ENCODE measurements at regions not wholly inside any gene's neighbourhood (a gene's known extent, or its start where the extent isn't known, plus 50 kb on each side); places are given as distances from the start of the nearest gene placed in this dataset.
"Not testable (repeated sequence)": the region's sequence is repeated elsewhere in the genome, so short reads cannot be mapped to it uniquely, and the experiment has no call there.

DNA sequence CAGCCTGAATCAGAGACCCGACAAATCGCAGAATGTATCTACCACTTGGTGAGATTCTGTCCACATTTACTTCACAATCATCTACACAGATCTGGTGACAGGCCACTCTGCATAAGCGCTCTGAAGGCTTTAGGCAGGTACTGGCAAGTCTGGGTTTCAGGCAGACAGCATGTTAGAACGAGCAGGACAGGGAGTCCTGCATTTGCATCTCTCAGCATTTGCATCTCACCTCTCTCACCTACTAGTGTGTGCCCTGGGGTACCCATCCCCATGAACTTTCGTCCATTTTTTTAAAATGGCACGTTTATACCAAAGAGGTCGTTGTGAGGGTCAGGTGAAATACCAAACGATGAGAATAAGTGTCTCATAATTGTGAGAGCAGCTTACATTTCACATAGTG is 108.2 kb downstream of the SPATA31A1 start:
- DNase-seq, result not testable (repeated sequence)

DNA sequence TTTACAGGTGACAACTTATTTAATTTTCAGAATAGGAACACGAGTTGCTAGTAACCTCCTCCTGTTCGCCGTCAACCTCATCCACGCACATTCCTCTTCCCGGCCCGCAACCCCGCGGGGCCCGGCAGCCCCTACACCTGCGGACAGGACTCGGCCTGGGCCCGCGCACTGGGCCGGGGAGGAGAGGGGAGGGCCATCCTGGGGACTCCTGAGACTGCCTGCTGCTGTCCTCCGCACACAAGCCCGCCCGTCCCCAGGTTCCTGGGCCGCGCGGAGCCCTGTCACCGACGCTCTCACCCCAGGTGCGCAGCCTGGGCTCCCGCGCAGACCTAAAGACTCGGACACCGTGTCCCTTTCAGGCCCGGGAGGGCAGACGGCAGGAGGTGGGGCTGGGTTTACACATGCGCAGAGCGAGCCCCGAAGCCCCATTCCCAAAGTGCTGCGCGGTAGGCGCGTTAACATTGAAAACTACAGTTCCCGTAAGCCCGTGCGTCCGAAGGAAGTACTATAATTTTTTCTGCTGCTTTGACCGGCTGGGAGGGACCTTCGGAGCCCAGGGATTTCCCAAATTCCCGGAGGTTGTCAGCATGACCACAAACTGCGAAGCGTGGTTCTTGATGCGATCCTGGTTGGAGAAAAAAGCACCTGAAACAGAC is 108.8 kb downstream of the SPATA31A1 start:
- DNase-seq, result peak; percentile 51 to 86

DNA sequence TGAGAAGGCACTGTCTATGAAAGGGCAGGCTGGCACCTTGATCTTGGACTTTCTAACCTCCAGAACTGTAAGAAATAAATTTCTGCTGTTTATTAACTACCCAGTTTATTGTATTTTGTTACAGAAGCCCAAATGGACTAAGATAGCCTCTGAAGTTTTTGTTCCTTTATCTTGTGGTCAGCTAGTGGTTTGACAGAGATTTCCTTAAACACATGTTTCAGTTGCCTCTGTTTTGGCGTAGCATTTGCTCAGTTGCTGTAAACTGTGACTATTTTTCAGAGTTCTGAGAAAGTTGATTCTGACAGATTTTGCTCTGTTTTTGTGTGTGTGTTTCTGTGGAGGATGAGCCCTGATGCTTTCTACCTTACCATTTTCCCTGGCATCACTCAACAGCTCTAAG is 119.0 kb downstream of the SPATA31A1 start:
- DNase-seq, result not testable (repeated sequence)

DNA sequence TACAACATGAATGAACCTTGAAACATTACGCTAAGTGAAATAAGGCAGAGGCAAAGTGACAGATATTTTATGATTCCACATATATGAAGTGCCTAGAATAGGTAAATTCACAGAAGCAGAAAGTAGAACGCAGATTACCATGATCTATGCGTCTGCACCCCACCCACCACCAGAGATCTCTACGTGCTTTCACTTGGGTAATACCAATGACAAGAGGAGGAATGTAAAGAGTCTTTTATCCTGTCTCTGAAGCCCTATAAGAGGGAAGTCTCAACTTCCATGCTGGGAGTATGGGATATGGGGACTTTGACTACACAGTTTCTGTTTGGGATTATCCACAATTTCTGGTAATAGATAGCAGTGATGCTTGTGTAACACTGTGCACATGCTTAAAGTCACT is 127.6 kb downstream of the SPATA31A1 start:
- DNase-seq, result not testable (repeated sequence)

DNA sequence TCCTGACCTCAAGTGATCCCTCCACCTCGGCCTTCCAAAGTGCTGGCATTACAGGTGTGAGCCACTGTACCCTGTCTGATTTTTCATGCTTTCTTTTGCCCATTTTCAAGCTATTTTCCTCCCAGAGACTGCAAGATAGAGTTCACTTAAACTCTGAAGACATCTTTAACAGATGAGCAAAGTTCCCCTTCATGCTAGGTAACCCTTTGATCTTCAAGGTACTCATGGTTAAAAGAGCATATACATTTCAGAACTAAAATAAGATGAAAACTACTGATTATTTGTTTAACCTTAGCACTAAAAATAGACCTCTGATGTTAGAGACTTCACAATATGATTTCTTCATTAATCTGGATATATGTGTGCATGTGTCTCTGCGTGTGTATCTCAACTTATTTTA is 128.4 kb downstream of the SPATA31A1 start:
- not testable (repeated sequence) for DNase-seq

DNA sequence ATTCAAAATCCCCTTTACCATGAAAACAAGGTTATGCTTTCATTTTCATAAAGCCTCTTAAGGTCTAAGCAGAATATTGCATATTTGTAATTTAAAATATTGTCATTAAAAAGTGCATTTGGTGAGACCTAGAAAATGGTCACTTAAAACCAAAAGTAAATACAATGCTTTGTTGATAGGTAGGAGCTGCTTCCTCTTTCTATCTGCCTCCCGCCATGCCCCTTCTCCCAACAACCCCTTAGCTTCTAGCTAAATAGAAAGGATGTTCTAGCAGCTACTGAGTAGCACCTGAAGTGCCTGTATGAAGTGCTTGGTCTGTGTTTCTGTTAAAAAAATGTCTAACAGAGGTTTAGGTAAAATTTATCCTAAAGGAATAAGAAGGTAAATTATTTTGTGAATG is 128.8 kb downstream of the SPATA31A1 start:
- not testable (repeated sequence) for DNase-seq

DNA sequence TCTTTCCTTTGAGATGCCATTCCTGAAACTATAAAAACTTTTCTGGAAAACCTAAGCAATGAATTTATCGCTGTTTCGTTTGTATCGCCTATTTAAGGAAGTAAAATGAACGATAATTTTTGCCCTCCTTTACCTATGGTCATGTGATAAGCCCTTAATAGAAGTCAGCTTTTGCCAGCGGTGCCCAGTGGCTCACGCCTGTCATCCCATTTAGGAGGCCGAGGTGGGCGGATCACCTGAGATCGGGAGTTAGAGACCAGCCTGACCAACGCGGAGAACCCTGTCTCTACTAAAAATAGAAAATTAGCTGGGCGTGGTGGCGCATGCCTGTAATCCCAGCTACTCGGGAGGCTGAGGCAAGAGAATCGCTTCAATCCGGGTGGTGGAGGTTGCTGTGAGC is 132.0 kb downstream of the SPATA31A1 start:
- DNase-seq, result not testable (repeated sequence)

DNA sequence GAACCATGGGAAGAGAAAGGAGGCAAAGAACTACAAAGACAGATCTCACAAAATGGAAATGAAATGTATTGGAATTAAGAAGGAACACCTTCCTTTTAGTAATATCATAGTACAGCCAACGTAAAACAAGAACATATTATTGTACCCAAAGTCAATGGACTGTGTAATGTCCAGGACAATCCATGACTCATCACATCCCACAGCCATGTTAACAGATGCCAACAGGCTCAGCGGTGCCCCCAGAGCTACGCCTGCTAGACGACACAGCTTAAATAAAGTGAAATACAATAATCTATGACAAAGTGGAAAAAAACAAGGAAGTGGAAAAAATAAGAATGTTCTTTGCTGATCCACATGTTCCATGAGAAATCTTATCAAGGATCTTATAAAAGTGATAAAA is 140.8 kb downstream of the SPATA31A1 start:
- DNase-seq, result not testable (repeated sequence)

DNA sequence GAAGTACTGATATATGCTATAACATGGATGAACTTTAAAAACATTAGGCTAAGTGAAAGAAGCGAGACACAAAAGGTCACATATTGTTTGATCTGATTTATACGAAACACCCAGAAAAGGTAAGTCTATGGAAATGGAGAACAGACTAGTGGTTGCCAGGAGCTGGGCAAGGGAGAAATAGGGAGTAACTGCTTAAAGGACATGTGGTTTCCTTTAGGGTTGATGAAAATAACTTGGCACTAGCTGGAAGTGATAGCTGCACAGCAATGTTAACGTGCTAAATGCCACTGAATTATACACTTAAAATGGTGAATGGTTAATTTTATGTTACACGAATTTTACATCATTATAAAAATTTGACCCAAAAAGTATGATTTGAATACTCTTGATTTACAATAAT is 147.7 kb downstream of the SPATA31A1 start:
- not testable (repeated sequence) for DNase-seq

DNA sequence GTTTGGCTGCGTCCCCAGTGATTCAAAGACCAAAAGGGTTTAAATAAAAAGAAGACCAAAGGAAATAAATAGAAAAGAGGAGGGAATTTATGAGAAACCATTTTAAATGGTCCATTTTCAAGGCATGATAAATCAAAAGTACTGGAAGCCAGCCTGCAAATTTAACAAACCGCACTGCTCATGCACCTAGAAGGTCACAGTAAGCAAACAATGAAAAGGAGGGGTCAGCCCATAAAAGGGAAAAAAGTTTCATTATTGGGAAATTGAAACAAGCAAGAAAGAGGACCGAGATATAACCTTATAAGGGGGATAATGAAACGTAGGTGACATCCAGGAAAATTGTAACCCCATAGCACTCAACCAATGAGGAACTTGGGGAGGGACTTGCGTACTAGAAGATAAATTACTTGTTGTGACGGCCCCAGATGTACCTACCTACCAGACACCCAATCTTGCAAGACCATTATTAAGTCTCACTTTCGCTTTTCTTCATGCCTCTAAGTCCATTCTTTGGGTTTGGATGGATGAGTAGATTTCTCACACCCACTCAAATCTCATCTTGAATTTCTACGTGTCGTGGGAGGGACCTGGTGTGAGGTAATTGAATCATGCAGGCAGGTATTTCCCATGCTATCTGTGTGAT is 172.0 kb downstream of the SPATA31A1 start:
- DNase-seq, result not testable (repeated sequence)

DNA sequence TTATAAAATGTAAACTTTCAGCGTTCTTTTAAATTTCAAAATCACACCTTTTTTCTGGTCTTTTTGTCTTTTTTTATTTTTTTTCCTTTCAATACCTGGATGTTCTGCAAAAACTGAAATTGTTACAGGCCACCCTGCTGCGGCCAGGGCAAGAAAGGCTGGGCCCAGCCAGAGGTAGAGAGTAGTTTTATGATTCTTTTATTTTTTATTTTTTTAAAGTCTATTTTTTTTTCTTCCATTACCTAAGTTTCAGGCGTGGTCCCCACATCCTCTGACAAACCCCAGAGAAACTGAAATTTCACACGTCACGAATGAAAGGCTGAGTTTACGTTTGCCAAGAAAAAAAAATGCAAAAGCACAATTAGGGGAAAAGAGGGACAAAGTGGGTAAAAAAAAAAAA is 177.1 kb downstream of the SPATA31A1 start:
- not testable (repeated sequence) for DNase-seq

DNA sequence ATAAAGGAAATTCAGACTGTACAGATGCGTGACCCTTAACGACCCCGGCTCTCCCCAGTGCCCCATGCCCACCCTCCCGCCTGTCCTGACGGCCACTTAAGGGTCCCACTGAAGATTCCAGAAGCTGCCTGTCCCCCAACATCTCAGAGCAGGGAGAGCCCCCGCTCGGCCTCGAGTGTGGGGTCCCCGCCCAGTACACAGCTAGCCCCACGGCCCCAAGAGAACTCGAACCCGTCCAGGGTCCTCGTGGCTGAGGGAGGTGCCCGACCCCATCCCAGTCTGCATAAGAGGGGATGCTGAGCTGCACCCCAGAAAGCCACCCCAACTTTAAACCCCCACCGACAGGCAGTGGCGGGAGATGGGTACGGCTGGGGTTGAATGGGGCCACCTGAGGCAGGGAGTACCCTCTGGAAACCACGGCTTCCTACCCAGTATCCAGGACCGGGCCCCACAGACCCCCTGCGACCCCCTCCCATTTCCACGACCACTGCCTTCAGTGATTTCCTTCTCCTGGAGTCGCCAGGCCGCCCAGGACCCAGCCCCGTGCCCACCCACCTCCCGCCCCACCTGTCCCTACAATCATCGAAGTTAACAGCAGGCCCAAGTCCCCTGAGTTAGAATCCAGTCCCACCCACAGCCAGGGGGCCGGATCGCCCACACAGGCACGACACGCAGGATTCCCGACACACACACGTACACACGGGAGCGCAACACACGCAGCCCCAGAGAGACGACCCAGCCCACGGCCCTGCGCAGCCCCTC is 177.7 kb downstream of the SPATA31A1 start:
- not testable (repeated sequence) for DNase-seq

DNA sequence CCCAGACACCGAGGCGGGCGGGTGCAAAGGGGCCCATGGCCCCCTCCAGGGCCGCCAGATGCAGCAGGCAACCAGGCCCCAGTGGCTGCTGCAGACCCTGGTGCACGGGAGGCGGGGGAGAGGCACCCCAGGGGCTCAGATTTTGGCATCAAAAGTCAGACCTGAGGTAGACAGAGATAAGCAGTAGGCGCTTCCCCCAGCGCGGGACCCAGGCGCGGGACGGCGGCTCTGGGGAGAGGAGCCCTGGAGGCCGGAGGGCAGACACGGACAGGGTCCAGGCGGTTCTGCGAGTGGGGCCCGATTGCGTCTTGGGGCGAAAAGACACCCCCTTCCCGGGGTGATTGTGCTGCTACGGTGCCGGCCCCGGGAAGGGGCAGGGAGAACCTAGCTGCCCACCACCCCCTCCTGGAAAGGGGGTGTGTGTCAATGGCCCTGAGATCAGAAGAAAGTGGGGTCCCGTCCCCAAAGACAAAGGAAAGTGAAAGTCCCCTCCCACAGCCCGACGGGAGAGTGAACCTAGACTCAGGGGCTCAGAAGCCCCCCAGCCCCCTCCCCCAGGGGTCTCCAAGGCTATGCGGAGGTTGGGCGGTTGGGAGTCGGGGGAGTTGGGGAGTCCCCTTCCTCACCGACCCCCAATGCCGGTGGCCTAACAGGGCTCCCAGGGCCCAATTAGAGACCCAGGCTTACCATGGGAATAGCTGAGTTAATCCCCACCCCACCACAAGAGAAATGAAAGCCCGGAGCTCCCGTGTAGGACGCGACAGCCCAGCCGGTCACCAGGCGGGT is 178.5 kb downstream of the SPATA31A1 start:
- DNase-seq, result not testable (repeated sequence)

DNA sequence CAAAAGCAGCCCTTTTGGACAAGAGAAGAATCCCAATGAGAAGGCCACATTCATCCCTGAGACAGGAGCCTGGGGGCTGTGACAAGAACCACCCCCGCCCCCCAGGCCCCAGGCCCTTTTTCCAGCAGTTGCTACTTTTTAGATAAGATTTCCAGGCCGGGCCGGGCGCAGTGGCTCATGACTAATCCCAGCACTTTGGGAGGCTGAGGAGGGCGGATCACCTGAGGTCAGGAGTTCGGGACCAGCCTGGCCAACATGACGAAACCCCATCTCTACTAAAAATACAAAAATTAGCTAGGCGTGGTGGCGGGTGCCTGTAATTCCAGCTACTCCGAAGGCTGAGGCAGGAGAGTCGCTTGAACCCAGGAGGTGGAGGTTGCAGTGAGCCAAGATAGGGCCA is 179.4 kb downstream of the SPATA31A1 start:
- DNase-seq, result not testable (repeated sequence)

DNA sequence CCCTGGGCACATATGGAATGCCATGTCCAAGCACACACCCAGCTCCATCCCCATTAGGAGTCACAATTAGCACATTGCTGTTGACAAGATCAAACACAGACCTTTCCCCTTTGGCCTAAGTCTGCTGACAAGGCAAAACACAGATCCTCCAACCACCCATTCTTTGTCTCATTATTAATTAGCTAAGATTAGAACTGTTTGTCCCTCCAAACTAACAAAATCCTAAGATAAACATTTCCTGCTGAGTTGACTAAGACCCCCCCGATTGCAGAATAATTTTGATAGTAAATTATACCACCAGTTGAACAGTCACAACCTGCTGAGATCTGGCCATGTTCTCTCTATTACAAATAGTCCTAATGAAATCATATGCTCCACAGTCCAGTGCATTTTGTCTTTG is 186.7 kb downstream of the SPATA31A1 start:
- DNase-seq, result not testable (repeated sequence)

DNA sequence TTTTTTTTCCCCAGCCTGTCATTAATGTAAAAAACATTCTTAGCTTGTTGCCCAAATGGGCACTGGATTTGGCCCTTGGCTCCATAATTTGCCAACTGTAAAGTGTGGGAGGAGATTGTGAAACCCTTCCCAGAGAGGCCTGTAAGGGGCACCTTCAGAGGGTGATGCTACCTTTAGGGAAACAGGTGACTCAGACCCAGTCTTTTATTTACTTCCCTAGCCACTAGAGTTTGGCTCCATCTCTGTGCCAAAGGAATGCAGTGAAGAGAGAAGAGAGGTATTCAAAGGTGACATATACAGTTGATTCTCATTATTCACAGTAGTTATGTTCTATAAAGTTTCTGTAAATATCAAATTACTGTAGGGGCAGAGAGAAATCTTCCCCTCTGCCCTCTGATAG is 189.6 kb downstream of the SPATA31A1 start:
- DNase-seq, result not testable (repeated sequence)

DNA sequence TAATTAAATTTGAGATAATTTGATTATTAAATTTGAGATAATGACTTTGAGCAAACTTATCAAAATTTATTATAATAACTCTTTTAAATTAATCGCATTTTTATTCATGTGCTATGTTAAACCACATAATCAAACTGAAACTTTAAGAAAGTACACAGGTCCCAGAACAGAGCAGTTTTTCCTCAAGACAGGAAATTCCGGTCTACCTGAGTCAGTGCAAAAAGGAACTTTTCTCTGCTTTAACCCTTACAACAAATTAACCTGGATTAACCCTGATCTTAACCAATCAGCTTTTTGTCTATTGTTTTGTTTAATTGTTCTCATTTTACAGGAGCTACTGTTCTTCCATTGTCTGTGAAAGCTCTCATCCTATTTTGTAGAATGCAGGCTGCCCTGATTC is 195.1 kb downstream of the SPATA31A1 start:
- not testable (repeated sequence) for DNase-seq

DNA sequence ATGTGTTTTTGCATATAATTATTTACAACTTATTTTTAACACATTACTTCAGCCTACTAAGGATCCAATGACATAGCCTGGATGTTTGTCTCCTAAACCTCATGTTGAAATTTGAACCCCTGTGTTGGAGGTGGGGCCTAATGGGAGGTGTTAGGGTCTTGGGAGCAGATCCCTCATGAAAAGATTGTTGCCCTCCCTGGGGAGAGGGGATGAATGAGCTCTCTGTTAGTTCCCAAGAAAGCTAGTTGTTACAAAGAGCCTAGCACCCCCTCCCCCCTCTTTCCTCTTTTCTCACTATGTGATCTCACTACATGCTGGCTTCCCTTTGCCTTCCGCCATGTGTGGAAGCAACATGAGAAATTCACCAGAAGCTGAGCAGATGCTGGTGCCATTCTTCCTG is 196.1 kb downstream of the SPATA31A1 start:
- not testable (repeated sequence) for DNase-seq

DNA sequence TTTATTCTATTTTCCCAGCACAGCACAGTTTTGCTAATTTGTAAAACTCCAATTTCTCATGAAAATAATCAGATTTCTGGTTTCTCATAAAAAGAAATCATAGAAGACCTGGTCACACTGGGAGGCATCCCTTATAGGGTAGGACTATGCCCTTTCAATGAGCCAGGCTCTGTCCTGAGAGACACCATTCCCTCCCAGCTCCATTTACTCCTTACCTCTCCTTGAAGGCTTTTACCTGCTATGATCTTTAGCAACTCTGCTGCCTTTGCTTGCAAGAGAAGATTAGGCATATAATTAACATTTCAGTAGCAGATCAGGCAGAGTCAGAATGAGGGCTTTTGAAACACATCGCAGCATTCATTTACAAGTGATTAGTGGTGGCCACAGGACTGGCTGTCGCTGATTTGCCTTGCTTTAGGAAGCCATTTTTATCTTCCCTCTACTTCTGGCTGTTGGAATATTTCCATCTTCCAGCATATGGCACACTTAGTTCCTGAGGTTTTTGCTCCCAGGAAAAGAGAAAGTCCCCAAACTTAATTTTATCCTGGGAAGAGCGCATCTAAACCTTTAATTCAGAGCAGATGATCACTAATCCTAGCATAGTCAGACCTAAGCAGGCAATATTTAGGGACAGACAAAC is 196.9 kb downstream of the SPATA31A1 start:
- not testable (repeated sequence) for DNase-seq

DNA sequence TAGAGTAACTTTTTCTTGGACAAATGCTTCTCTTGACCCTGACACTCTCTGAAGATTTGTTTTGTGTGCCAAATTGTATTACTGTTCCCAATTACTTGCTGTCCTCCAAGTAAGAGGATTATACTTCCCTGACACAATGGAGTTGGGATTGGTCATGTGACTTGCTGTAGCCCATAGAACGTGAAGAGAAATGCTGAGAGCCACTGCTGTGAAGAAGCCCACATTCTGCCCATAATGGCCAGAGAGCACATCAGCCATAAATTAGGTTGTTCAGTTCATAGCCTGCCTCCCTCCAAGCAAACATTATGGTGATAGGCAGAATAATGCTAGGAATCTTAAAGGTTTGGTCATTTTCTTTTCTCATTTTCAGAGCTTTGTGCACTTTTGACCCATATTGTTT is 198.9 kb downstream of the SPATA31A1 start:
- DNase-seq, result not testable (repeated sequence)

DNA sequence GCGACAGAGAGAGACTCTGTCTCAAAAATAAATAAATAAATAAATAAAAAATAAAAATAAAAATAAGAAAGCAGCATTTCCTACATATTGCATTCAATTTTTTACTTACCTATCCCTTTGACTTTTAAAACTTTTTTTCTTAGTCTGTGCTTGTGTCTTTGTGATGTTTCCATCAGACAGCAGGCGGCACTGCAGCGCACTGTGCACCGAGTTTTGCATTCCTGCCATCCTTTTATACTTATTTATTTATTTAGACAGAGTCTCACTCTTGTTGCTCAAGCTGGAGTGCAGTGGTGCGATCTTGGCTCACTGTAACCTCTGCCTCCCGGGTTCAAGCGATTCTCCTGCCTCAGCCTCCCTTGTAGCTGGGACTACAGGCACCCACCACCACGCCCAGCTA is 203.9 kb downstream of the SPATA31A1 start:
- DNase-seq, result peak in 1 of 2 experiments; percentile 52

DNA sequence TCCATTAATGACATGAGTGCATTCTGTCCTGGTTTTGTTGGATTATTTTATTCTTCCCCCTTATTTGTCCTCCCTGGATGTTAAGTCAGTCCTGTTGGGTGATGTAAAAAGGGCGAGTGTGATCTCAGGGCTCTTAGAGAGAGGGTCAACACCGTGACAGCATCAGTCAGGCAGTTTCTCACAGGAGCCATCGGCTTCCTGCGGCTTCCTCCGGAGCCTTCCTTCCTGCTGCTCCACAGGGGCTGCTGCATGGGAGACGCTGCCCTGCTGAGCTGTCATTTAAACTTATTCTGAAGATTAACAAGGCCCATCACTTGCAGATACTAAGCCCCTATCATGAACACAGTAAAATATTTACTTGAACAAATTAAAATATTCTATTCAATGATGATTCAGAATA is 211.3 kb downstream of the SPATA31A1 start:
- not testable (repeated sequence) for DNase-seq

Measured in NCI-H446 (cell line).